Natural killer cell (primary cell): ENCODE measurements at regions not wholly inside any gene's neighbourhood (a gene's known extent, or its start where the extent isn't known, plus 50 kb on each side); places are given as distances from the start of the nearest gene placed in this dataset.
"Not testable (repeated sequence)": the region's sequence is repeated elsewhere in the genome, so short reads cannot be mapped to it uniquely, and the experiment has no call there.

Experiments used
- ATAC-seq, 3 donors: fragments of 150-1000 bp in 2 of 3; fragments of 200-7000 bp in 1 of 3; cut with Tn5 transposase; 1 replicate in 1 of 3; 2 replicates in 2 of 3; pipeline ENCODE4 v1.10.0; 2021; ENCODE audit warnings: mild to moderate bottlenecking in 2 of 3, moderate library complexity in 2 of 3
- DNase-seq, 2 donors: peaks; one replicate each; pipeline versions ENCODE4 v3.0.0 to v3.0.0-alpha.2; 2013 to 2021; ENCODE audit warnings: mixed read lengths in 1 of 2
- H3K27ac ChIP-seq: one replicate; pipeline ENCODE4 v1.5.1; 2013; ENCODE audit warnings: mild to moderate bottlenecking, low read length
- H3K27me3 ChIP-seq: one replicate; pipeline ENCODE4 v1.6.1; 2013; ENCODE audit warnings: low read length; ENCODE audit not compliant: control insufficient read depth, insufficient read depth
- H3K36me3 ChIP-seq: one replicate; pipeline ENCODE4 v1.6.1; 2013; ENCODE audit warnings: low read length; ENCODE audit not compliant: control insufficient read depth, insufficient read depth
- H3K4me1 ChIP-seq: one replicate; pipeline ENCODE4 v1.6.1; 2013; ENCODE audit warnings: low read length; ENCODE audit not compliant: control insufficient read depth, insufficient read depth
- H3K4me3 ChIP-seq: one replicate; pipeline ENCODE4 v1.5.1; 2013; ENCODE audit warnings: low read length
- H3K9me3 ChIP-seq: one replicate; pipeline ENCODE4 v1.6.1; 2013; ENCODE audit warnings: low read length; ENCODE audit not compliant: control insufficient read depth, insufficient read depth
- H3K27ac Mint-ChIP-seq, 2 donors: one replicate each; pipeline ENCODE4 v1.8.0; 2022; ENCODE audit warnings: mild to moderate bottlenecking in 2 of 2, mixed read lengths in 2 of 2, moderate library complexity in 1 of 2
- H3K27me3 Mint-ChIP-seq, 2 donors: one replicate each; pipeline ENCODE4 v1.8.0; 2022; ENCODE audit warnings: low read depth in 2 of 2, mixed read lengths in 2 of 2
- H3K36me3 Mint-ChIP-seq: one replicate; pipeline ENCODE4 v1.8.0; 2022; ENCODE audit warnings: mixed read lengths
- H3K4me1 Mint-ChIP-seq, 2 donors: one replicate each; pipeline ENCODE4 v1.8.0; 2022; ENCODE audit warnings: mixed read lengths in 2 of 2
- H3K4me3 Mint-ChIP-seq: one replicate; pipeline ENCODE4 v1.8.0; 2022; ENCODE audit warnings: mild to moderate bottlenecking, moderate library complexity, mixed read lengths
- H3K9me3 Mint-ChIP-seq, 2 donors: one replicate each; pipeline ENCODE4 v1.8.0; 2022; ENCODE audit warnings: mixed read lengths in 2 of 2
- WGBS: methylation state at CpG from one replicate; pipeline ENCODE4 v1.1.7; 2013; ENCODE audit warnings: missing lambda C conversion rate; ENCODE audit not compliant: insufficient coverage; 5-methylcytosine and 5-hydroxymethylcytosine counted together
- intact Hi-C: fragments of 100-400 bp; cut with micrococcal nuclease; formaldehyde crosslinking; loops from one replicate; pipeline ENCODE4 v1.14.2; 2022
- TF ChIP-seq, protein P1 (sequence below): fragments of 200-600 bp; IDR thresholded peaks from one replicate; pipeline ENCODE4 v1.8.0; 2022; ENCODE audit warnings: antibody characterized with exemption

DNA sequence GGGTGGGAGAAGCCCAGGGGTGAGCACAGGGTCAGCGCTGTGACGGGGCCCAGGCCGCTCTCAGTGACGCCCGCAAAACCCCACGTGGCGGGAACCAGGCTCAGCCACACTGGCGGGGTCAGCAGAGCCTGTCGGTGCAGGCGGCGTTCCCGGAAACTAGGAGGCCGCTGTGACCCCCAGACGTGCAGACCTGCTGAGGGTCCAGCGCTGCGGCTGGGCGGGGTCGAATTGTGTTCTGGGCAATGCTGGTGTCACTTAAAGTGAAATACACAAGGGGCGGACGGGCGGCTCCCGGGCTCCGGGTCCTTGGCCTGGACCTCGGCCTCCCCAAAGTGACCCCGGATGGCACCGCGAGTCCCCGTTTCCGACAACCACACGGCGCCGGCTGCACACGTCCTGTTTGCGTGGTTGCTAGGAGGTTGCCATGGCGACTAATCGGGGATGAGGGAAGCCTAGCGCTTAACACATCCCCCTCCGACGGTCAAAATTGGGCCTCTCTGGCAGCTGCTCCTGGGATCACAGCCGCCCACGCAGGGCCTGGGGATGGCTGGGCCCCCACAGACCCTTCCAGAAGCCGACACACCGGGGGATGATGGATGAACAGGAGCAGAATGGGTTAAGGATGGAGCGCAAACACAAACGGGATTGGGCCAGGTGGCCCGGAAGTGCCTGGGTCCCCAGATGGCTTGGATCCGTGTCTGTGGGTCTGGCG, 81.7 kb upstream of the PRR5 start:
- Mint-ChIP-seq H3K4me3 (no peak overlapping the region), H3K27ac (no peak overlapping the region), H3K4me1 (peaks cover 4 to 5% of the 10 kb centered on the region in 2 donors), H3K27me3 (no peaks in the 10 kb centered on the region), H3K9me3 (no peaks in the 10 kb centered on the region), H3K36me3 (no peaks in the 10 kb centered on the region)
- H3K4me1 ChIP-seq, result peaks cover 23% of the 10 kb centered on the region
- 3% methylated on average over 48 of the region's 48 CpGs for WGBS
- TF ChIP-seq, protein P1, sequence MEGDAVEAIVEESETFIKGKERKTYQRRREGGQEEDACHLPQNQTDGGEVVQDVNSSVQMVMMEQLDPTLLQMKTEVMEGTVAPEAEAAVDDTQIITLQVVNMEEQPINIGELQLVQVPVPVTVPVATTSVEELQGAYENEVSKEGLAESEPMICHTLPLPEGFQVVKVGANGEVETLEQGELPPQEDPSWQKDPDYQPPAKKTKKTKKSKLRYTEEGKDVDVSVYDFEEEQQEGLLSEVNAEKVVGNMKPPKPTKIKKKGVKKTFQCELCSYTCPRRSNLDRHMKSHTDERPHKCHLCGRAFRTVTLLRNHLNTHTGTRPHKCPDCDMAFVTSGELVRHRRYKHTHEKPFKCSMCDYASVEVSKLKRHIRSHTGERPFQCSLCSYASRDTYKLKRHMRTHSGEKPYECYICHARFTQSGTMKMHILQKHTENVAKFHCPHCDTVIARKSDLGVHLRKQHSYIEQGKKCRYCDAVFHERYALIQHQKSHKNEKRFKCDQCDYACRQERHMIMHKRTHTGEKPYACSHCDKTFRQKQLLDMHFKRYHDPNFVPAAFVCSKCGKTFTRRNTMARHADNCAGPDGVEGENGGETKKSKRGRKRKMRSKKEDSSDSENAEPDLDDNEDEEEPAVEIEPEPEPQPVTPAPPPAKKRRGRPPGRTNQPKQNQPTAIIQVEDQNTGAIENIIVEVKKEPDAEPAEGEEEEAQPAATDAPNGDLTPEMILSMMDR, result no peak
- H3K9me3 ChIP-seq, result peaks cover under 1% of the 10 kb centered on the region
- ATAC-seq (peak; percentile 78 to 85 (median 82)), DNase-seq (peak; percentile 85 to 94)
- H3K27me3 ChIP-seq, result no peaks in the 10 kb centered on the region
- peak overlapping the region; percentile 8 for H3K4me3 ChIP-seq
- no peaks in the 10 kb centered on the region for H3K36me3 ChIP-seq
- peak overlapping the region; percentile 68 for H3K27ac ChIP-seq
- intact Hi-C loops, result no loop called here

DNA sequence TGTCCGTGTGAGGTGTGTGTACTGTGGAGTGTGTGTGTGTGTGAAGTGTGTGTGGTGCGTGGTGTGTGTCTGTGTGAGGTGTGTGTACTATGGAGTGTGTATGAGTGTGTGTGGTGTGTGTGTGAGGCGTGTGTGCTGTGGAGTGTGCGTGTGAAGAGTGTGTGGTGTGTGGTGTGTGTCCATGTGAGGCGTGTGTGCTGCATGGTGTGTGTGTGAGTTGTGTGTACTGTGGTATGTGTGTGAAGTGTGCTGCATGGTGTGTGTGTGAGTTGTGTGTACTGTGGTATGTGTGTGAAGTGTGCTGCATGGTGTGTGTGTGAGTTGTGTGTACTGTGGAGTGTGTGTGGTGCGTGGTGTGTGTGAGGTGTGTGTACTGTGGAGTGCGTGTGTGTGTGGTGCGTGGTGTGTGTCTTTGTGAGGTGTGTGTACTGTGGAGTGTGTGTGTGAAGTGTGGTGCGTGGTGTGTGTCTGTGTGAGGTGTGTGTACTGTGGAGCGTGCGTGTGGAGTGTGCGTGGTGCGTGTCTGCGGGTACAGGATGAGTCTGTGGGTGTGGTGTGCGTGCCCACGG, 82.4 kb upstream of the PRR5 start:
- WGBS, result 47% methylated on average over 16 of the region's 16 CpGs
- not testable (repeated sequence) for H3K4me3 ChIP-seq, DNase-seq

DNA sequence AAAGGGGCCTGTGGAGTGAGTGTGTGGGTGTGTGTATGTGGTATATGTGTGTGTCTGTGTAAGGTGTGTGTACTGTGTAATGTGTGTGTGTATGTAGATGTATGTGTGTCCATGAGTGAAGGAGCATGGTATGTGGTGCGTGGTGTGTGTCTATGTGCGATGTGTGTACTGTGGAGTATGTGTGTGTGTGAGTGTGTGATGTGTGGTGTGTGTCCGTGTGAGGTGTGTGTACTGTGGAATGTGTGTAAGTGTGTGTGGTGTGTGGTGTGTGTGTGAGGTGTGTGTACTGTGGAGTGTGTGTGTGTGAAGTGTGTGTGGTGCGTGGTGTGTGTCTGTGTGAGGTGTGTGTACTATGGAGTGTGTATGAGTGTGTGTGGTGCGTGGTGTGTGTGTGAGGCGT, 83.1 kb upstream of the PRR5 start:
- ATAC-seq, intact Hi-C loops: not testable (repeated sequence)

More for the DNA sequence above, 82.4 kb upstream of the PRR5 start:
- H3K4me1 Mint-ChIP-seq, H3K9me3 Mint-ChIP-seq, H3K36me3 Mint-ChIP-seq, H3K36me3 ChIP-seq, H3K27me3 Mint-ChIP-seq, H3K27me3 ChIP-seq, ATAC-seq, H3K4me3 Mint-ChIP-seq, H3K27ac Mint-ChIP-seq, H3K9me3 ChIP-seq, intact Hi-C loops: not testable (repeated sequence)
- H3K27ac ChIP-seq, result peak overlapping the region; percentile 68
- peaks cover 23% of the 10 kb centered on the region for H3K4me1 ChIP-seq

DNA sequence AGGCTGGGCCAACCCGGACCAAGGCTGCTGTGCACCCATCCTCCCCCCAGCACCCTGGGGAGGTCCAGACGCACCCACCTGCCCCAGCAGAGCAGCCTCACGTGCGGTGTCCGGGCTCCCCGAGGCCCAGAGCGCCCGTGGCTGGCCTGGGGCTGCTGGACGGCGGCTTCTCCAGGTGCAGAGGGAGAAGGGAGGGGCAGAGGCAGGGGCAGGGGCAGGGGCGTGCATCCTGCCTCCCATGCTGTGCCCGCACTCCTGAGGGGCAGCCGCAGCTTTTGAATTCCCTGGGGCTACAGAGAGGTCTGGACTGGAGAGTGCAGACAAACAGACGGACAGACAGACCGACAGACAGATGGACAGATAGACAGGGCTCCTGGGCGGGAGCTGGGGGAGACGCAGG, 83.6 kb upstream of the PRR5 start:
- TF ChIP-seq, protein P1, result no peak
- 93% methylated on average over 17 of the region's 17 CpGs for WGBS
- Histone ChIP-seq H3K4me1 (peaks cover 23% of the 10 kb centered on the region), H3K9me3 (peaks cover 17% of the 10 kb centered on the region), H3K27ac (no peak overlapping the region), H3K36me3 (no peaks in the 10 kb centered on the region), H3K27me3 (no peaks in the 10 kb centered on the region), H3K4me3 (no peak overlapping the region)
- Mint-ChIP-seq H3K4me1 (peaks cover 0 to 5% of the 10 kb centered on the region in 2 donors), H3K9me3 (no peaks in the 10 kb centered on the region), H3K4me3 (no peak overlapping the region), H3K27me3 (no peaks in the 10 kb centered on the region), H3K27ac (no peak overlapping the region), H3K36me3 (no peaks in the 10 kb centered on the region)
- intact Hi-C loops, result no loop called here
- no peak for DNase-seq
- ATAC-seq, result no peak

More for the DNA sequence above, 83.1 kb upstream of the PRR5 start:
- not testable (repeated sequence) for H3K4me3 ChIP-seq, H3K36me3 ChIP-seq, H3K27me3 ChIP-seq, H3K36me3 Mint-ChIP-seq, DNase-seq, H3K4me1 Mint-ChIP-seq, H3K27ac Mint-ChIP-seq, H3K27ac ChIP-seq, H3K4me3 Mint-ChIP-seq, H3K27me3 Mint-ChIP-seq, H3K9me3 Mint-ChIP-seq
- WGBS, result 84% methylated on average over 6 of the region's 6 CpGs
- Histone ChIP-seq H3K4me1 (peaks cover 23% of the 10 kb centered on the region), H3K9me3 (peaks cover 13% of the 10 kb centered on the region)
